Uterus (tissue), 2 donors: ENCODE measurements at regions not wholly inside any gene's neighbourhood (a gene's known extent, or its start where the extent isn't known, plus 50 kb on each side); places are given as distances from the start of the nearest gene placed in this dataset.

Source experiments
- POLR2A ChIP-seq, 2 donors: fragments of 450-650 bp; IDR thresholded peaks; one replicate each; pipeline ENCODE4 v1.6.1; 2016; ENCODE audit warnings: antibody characterized with exemption in 2 of 2, mild to moderate bottlenecking in 1 of 2, moderate library complexity in 1 of 2
- TF ChIP-seq, protein P1 (sequence below), 4 experiments: fragments of 200-600 bp in 2 of 4; fragments of 450-650 bp in 2 of 4; sonication (generic) in 2 of 4; IDR thresholded peaks; one replicate each; pipeline ENCODE4 v1.5.1; 2016 to 2019; ENCODE audit warnings: antibody characterized with exemption in 4 of 4, mild to moderate bottlenecking in 2 of 4, moderate library complexity in 1 of 4

GRCh38 chr3:75395580-75396315 is 268.4 kb upstream of the FRG2C start:
- TF ChIP-seq, protein P1, sequence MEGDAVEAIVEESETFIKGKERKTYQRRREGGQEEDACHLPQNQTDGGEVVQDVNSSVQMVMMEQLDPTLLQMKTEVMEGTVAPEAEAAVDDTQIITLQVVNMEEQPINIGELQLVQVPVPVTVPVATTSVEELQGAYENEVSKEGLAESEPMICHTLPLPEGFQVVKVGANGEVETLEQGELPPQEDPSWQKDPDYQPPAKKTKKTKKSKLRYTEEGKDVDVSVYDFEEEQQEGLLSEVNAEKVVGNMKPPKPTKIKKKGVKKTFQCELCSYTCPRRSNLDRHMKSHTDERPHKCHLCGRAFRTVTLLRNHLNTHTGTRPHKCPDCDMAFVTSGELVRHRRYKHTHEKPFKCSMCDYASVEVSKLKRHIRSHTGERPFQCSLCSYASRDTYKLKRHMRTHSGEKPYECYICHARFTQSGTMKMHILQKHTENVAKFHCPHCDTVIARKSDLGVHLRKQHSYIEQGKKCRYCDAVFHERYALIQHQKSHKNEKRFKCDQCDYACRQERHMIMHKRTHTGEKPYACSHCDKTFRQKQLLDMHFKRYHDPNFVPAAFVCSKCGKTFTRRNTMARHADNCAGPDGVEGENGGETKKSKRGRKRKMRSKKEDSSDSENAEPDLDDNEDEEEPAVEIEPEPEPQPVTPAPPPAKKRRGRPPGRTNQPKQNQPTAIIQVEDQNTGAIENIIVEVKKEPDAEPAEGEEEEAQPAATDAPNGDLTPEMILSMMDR (IDR thresholded peaks at IDR 0.05) = no peak
- TF ChIP-seq POLR2A (IDR thresholded peaks at IDR 0.05) = no peak
